D721Med (cell line): ENCODE measurements at regions not wholly inside any gene's neighbourhood (a gene's known extent, or its start where the extent isn't known, plus 50 kb on each side); places are given as distances from the start of the nearest gene placed in this dataset.

Experiments
- DNase-seq: peaks from one replicate; pipeline ENCODE4 v3.0.0; 2011; ENCODE audit warnings: low spot score; ENCODE audit not compliant: insufficient read length
- FAIRE-seq: peaks from 2 replicates; lab custom pipeline; 2011; peaks lifted over from hg19 to GRCh38; lab: Jason Lieb, UNC
- TF ChIP-seq, protein P1 (sequence below): IDR thresholded peaks from 2 replicates; pipeline ENCODE4 v1.5.1; 2012; ENCODE audit warnings: mild to moderate bottlenecking, control low read depth; ENCODE audit not compliant: insufficient read depth; ENCODE audit errors: missing control alignments

DNA sequence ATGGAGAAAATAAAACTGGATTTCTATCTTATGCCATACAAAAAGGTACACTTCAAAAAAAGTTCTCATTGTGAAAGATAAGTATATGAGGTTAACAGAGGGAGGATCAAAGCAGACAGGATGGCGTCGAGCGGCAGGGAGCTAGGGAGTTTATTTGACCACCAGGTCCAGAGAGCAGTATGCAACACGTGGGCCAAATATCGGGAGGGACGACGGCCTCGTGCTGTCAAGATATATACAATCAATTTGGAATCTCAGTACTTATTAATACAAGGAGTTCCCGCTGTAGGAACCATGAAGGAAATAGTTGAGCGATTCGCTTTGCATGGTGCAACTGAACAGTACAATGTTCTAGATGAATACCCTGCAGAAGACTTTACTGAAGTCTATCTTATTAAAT lies 1069.4 kb upstream of the INTU start:
- DNase-seq (no peak), FAIRE-seq (no peak)
- TF ChIP-seq, protein P1, sequence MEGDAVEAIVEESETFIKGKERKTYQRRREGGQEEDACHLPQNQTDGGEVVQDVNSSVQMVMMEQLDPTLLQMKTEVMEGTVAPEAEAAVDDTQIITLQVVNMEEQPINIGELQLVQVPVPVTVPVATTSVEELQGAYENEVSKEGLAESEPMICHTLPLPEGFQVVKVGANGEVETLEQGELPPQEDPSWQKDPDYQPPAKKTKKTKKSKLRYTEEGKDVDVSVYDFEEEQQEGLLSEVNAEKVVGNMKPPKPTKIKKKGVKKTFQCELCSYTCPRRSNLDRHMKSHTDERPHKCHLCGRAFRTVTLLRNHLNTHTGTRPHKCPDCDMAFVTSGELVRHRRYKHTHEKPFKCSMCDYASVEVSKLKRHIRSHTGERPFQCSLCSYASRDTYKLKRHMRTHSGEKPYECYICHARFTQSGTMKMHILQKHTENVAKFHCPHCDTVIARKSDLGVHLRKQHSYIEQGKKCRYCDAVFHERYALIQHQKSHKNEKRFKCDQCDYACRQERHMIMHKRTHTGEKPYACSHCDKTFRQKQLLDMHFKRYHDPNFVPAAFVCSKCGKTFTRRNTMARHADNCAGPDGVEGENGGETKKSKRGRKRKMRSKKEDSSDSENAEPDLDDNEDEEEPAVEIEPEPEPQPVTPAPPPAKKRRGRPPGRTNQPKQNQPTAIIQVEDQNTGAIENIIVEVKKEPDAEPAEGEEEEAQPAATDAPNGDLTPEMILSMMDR, result no peak

DNA sequence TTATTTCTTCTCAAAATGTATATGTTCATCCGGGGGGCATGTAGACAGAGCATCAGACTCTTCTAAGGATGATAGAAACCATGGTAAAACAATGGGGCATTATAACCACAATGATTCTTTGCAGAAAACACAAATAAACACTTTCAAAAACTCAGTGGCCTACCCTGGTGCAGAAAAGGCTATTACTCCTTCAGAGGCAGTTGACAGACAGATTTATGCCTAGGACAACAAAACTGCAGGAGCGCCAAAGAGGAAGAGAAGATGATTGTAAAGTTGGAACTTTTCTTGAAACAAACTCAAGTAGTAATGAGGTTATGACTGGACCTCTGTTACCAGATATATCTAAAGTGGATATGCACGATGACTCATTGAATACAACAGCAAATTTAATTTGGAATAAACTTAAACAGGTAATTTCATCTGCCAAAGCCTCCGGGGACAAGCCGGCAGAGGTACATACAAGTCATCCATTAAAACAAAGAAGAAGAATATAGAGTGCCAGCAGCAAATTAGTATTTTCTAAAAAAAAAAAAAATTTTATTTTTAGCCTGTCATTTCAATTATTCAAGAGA lies 1068.4 kb upstream of the INTU start:
- TF ChIP-seq, protein P1, result no peak
- no peak for DNase-seq
- no peak for FAIRE-seq

DNA sequence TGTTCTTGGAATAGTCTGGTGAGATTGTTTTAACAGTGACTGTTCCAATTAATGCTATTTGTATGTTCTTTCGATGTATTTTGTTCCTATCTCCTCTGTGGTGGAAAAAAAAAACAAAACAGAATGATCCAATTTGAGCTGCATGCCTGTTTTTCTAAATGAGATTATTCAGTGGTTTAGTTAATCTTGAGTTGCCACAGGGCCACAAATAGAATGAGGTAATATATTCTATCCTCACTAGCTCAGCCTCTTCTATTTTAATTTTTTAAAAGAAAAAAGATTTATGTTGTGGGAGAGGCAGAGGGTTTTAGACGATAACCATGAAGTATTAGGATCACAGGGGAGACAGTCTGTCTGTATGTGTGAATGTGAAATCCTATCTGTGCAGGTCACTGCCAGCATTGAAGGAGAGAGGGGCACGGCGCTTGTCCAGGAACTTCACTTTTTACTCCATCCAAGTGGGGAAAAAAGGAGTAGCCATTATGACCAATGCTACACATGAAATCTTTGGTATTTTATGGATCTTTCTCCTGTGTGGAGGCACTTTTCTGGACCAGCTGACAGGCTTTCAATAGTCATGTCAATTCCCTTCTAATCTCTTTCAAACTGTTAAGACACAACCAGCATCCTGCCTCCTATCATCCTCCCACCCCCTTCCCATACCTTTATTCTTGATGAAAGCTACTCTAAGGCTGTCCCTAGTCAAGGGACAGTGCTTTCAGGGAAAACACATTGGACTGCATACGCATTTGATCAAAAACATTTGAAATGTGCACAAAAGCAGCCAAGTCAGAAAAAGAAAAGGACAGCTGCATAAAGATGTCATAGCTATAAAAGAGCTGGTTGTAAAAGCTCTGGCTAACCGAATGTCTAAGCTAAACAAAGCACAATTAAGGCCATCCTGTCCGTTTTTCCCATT lies 1063.8 kb upstream of the INTU start:
- peak; percentile 48 for FAIRE-seq
- no peak for DNase-seq
- TF ChIP-seq, protein P1, result no peak

DNA sequence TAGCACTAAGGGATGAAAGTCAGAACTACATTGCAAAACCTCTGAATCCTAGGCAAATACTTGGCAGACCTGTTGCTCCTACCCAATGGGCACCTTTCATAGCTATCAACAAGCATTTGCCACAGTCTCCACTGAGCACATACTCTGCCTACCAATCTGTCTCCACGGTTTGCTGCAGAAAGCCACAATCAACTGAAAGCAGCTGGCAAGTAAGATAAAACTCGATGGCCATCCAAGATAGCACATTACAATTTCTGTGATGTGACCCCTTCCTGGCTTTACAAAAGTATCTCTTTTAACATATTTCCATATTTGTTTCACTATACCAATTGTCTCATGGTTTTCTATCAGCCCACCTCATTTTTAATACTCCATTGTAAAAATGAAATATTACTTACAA lies 1060.5 kb upstream of the INTU start:
- TF ChIP-seq, protein P1, result no peak
- FAIRE-seq (no peak), DNase-seq (no peak)

DNA sequence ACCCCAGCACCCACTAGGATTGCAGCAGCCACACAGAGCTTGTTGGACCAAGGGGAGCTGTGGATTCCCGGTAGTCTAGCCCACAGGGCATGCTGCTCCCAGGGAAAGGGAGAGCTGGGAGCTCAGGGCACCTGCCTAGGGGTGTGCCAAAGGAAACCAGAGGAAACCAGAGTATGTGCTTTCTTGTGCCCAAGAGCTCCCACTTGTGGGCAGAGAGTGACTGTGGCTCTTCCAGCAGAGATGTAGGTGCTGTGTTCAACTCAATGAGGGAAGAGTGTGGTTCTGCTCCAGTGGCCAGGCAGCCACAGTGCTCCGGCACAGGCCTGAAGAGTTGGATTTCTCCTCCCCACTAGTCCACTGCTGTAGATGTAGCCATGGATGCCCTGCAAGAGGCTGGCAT lies 1050.0 kb upstream of the INTU start:
- FAIRE-seq (no peak), DNase-seq (no peak)
- TF ChIP-seq, protein P1, result no peak

DNA sequence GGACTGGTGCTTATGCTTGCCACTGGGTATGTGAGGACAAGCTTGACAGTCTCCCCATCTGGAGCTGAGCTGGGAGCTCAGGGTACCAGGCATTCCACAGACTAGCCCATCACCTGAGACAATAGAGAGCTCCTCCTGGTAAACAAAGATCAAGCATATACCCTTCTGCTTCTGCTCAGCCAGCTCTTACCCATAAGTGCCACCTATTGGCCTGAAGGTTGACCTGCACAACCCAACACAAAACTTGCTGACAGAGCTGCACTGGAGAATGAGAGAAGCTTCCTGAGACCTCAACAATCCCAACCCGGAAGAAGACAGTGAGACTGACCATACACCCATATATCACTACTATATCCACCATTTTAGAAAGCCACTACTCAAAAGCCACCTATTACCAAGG lies 1049.2 kb upstream of the INTU start:
- FAIRE-seq, result no peak
- TF ChIP-seq, protein P1, result peak; percentile 5
- DNase-seq, result no peak

DNA sequence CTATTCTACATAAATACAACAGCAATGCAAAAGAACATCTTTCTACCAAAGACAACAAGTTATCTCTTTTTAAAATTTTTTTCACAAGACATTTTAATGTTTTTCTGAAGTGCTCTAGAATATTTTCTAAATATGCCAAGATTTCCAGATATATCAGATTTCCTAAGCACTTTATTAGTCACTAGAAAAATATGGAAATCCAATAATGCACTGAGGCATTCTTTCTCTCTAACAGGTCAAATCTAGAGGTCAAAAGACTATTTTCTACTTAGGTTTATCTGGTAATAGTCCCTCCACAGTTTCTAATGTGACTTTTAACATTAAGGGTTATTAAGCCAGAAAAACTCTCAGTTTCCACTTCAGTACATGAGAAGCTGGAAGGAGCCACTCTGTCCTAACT lies 1041.2 kb upstream of the INTU start:
- DNase-seq, result no peak
- TF ChIP-seq, protein P1, result no peak
- no peak for FAIRE-seq
